Hepatocyte (in vitro differentiated cells): ENCODE measurements at regions not wholly inside any gene's neighbourhood (a gene's known extent, or its start where the extent isn't known, plus 50 kb on each side); places are given as distances from the start of the nearest gene placed in this dataset.

ENCODE experiments used
- DNase-seq: peaks from one replicate; pipeline ENCODE4 v3.0.0-alpha.2; 2016; ENCODE audit warnings: low spot score
- H2AFZ ChIP-seq: fragments of 200-600 bp; sonication (generic); 2 replicates; pipeline ENCODE4 v1.6.0; 2016; ENCODE audit warnings: antibody characterized with exemption, mild to moderate bottlenecking
- H3K27ac ChIP-seq: fragments of 200-600 bp; sonication (generic); 2 replicates; pipeline ENCODE4 v1.5.1; 2016; ENCODE audit warnings: mild to moderate bottlenecking
- H3K27me3 ChIP-seq: fragments of 200-600 bp; sonication (generic); 2 replicates; pipeline ENCODE4 v1.6.1; 2016
- H3K36me3 ChIP-seq: fragments of 200-600 bp; sonication (generic); replicated peaks from 2 replicates; pipeline ENCODE4 v1.5.1; 2016; ENCODE audit warnings: low read depth; ENCODE audit not compliant: insufficient read depth
- H3K4me1 ChIP-seq: fragments of 200-600 bp; sonication (generic); 2 replicates; pipeline ENCODE4 v1.5.1; 2016; ENCODE audit warnings: mild to moderate bottlenecking, moderate library complexity; ENCODE audit not compliant: insufficient read depth
- H3K4me2 ChIP-seq: fragments of 200-600 bp; sonication (generic); 2 replicates; pipeline ENCODE4 v1.6.0; 2016
- H3K4me3 ChIP-seq: fragments of 200-600 bp; sonication (generic); 2 replicates; pipeline ENCODE4 v1.5.1; 2016; ENCODE audit warnings: mild to moderate bottlenecking
- H3K79me2 ChIP-seq: fragments of 200-600 bp; sonication (generic); 2 replicates; pipeline ENCODE4 v1.6.0; 2017; ENCODE audit warnings: mild to moderate bottlenecking
- H3K9me2 ChIP-seq: fragments of 200-600 bp; sonication (generic); replicated peaks from 2 replicates; pipeline ENCODE4 v1.6.0; 2017; ENCODE audit warnings: mild to moderate bottlenecking; ENCODE audit not compliant: insufficient read depth
- H3K9me3 ChIP-seq: fragments of 200-600 bp; sonication (generic); 2 replicates; pipeline ENCODE4 v1.5.1; 2016; ENCODE audit warnings: low read depth, mild to moderate bottlenecking
- H4K20me1 ChIP-seq: fragments of 200-600 bp; sonication (generic); 2 replicates; pipeline ENCODE4 v1.6.0; 2016; ENCODE audit warnings: mild to moderate bottlenecking; ENCODE audit not compliant: insufficient read depth, poor library complexity, severe bottlenecking
- CTCF ChIP-seq: fragments of 200-600 bp; sonication (generic); IDR thresholded peaks from 2 replicates; pipeline ENCODE4 v1.5.1; 2016; ENCODE audit warnings: antibody characterized with exemption, mild to moderate bottlenecking; ENCODE audit not compliant: poor library complexity
- EZH2 ChIP-seq: fragments of 200-600 bp; sonication (generic); IDR thresholded peaks from 2 replicates; pipeline ENCODE4 v1.6.1; 2016; ENCODE audit warnings: antibody characterized with exemption, mild to moderate bottlenecking, borderline replicate concordance
- EZH2phosphoT487 ChIP-seq: fragments of 200-600 bp; sonication (generic); IDR thresholded peaks from one replicate; pipeline ENCODE4 v1.6.1; 2018; ENCODE audit warnings: antibody characterized with exemption, mild to moderate bottlenecking, low read depth, moderate library complexity; ENCODE audit not compliant: unreplicated experiment, severe bottlenecking
- WGBS: methylation state at CpG from one replicate; pipeline ENCODE4 v1.1.6; 2016; ENCODE audit warnings: low lambda C conversion rate; ENCODE audit errors: missing lambda C conversion rate; 5-methylcytosine and 5-hydroxymethylcytosine counted together

- H3K79me2 ChIP-seq: no peaks in the 10 kb centered on the region
- H3K9me3 ChIP-seq: no peaks in the 10 kb centered on the region
- no peaks in the 10 kb centered on the region for H3K9me2 ChIP-seq
- H2AFZ ChIP-seq: no peak overlapping the region
- no peaks in the 10 kb centered on the region for H4K20me1 ChIP-seq
- H3K27me3 ChIP-seq: no peaks in the 10 kb centered on the region
- no peak overlapping the region for H3K4me3 ChIP-seq
- TF ChIP-seq EZH2 (no peak), EZH2phosphoT487 (no peak), CTCF (no peak)
- DNase-seq: peak; percentile 73
- H3K4me1 ChIP-seq: peaks cover 29% of the 10 kb centered on the region
- H3K4me2 ChIP-seq: peak overlapping the region; percentile 34
- H3K36me3 ChIP-seq: no peaks in the 10 kb centered on the region
- WGBS: 57% methylated on average over 9 of the region's 9 CpGs
- peak overlapping the region; percentile 83 for H3K27ac ChIP-seq
These were observed 274.8 kb upstream of the RUNX1 start for GRCh38 chr21:35323947-35324346.

GRCh38 chr21:35321322-35322200 is 272.5 kb upstream of the RUNX1 start:
- Histone ChIP-seq H2AFZ (no peak overlapping the region), H3K27me3 (no peaks in the 10 kb centered on the region), H3K36me3 (no peaks in the 10 kb centered on the region), H3K9me3 (no peaks in the 10 kb centered on the region), H3K9me2 (no peaks in the 10 kb centered on the region), H3K79me2 (no peaks in the 10 kb centered on the region), H4K20me1 (no peaks in the 10 kb centered on the region), H3K4me1 (peaks cover 27% of the 10 kb centered on the region), H3K4me3 (no peak overlapping the region), H3K4me2 (no peak overlapping the region), H3K27ac (no peak overlapping the region)
- TF ChIP-seq EZH2phosphoT487: no peak
- TF ChIP-seq EZH2: no peak
- DNase-seq: no peak
- WGBS: 69% methylated on average over 8 of the region's 8 CpGs

GRCh38 chr21:35319684-35320283 is 270.7 kb upstream of the RUNX1 start:
- Histone ChIP-seq H2AFZ (no peak overlapping the region), H3K27ac (no peak overlapping the region), H3K4me1 (peaks cover 19% of the 10 kb centered on the region), H3K36me3 (no peaks in the 10 kb centered on the region), H3K27me3 (no peaks in the 10 kb centered on the region), H3K9me2 (no peaks in the 10 kb centered on the region), H3K4me3 (no peak overlapping the region), H4K20me1 (no peaks in the 10 kb centered on the region), H3K9me3 (no peaks in the 10 kb centered on the region), H3K4me2 (no peak overlapping the region), H3K79me2 (no peaks in the 10 kb centered on the region)
- TF ChIP-seq CTCF (no peak), EZH2 (no peak), EZH2phosphoT487 (no peak)
- DNase-seq: no peak
- WGBS: 95% methylated on average over 11 of the region's 11 CpGs

GRCh38 chr21:35316933-35317332 is 267.8 kb upstream of the RUNX1 start:
- WGBS: 24% methylated on average over 4 of the region's 4 CpGs
- Histone ChIP-seq H3K4me3 (no peak overlapping the region), H2AFZ (no peak overlapping the region), H3K79me2 (no peaks in the 10 kb centered on the region), H3K9me3 (no peaks in the 10 kb centered on the region), H3K36me3 (no peaks in the 10 kb centered on the region), H3K4me2 (no peak overlapping the region), H4K20me1 (no peaks in the 10 kb centered on the region), H3K9me2 (no peaks in the 10 kb centered on the region), H3K27me3 (no peaks in the 10 kb centered on the region), H3K4me1 (peaks cover 13% of the 10 kb centered on the region), H3K27ac (peak overlapping the region; percentile 65)
- TF ChIP-seq EZH2: no peak
- TF ChIP-seq EZH2phosphoT487: no peak
- DNase-seq: peak; percentile 69
